Mesendoderm (in vitro differentiated cells): ENCODE measurements at regions not wholly inside any gene's neighbourhood (a gene's known extent, or its start where the extent isn't known, plus 50 kb on each side); places are given as distances from the start of the nearest gene placed in this dataset.

Experiments used
- DNase-seq: peaks from one replicate; pipeline ENCODE4 v3.0.0; 2013
- H2AK5ac ChIP-seq: 2 replicates; pipeline ENCODE4 v1.6.1; 2013; ENCODE audit warnings: low read length, inconsistent platforms
- H2BK120ac ChIP-seq: 2 replicates; pipeline ENCODE4 v1.6.1; 2013; ENCODE audit warnings: low read depth, mild to moderate bottlenecking, low read length, moderate library complexity, mixed read lengths
- H2BK15ac ChIP-seq: replicated peaks from 2 replicates; pipeline ENCODE4 v1.6.1; 2013; ENCODE audit warnings: low read depth, mild to moderate bottlenecking, moderate library complexity
- H2BK5ac ChIP-seq: 2 replicates; pipeline ENCODE4 v1.6.1; 2013; ENCODE audit warnings: low read length, inconsistent platforms
- H3K18ac ChIP-seq: 2 replicates; pipeline ENCODE4 v1.6.1; 2013; ENCODE audit warnings: mild to moderate bottlenecking, low read length, mixed read lengths
- H3K23ac ChIP-seq: one replicate; pipeline ENCODE4 v1.6.1; 2013; ENCODE audit warnings: low read length
- H3K27ac ChIP-seq: 2 replicates; pipeline ENCODE4 v1.5.1; 2013; ENCODE audit warnings: low read depth, mild to moderate bottlenecking, inconsistent platforms, low read length, moderate library complexity
- H3K27me3 ChIP-seq: 2 replicates; pipeline ENCODE4 v1.6.1; 2013; ENCODE audit warnings: low read length, control low read depth, mild to moderate bottlenecking, inconsistent platforms; ENCODE audit not compliant: insufficient read depth, poor library complexity
- H3K36me3 ChIP-seq: 2 replicates; pipeline ENCODE4 v1.6.1; 2013; ENCODE audit warnings: low read length, inconsistent platforms; ENCODE audit not compliant: control insufficient read depth, insufficient read depth
- H3K4ac ChIP-seq: one replicate; pipeline ENCODE4 v1.6.1; 2013; ENCODE audit warnings: low read depth, mild to moderate bottlenecking, low read length, moderate library complexity
- H3K4me1 ChIP-seq: 2 replicates; pipeline ENCODE4 v1.6.1; 2013; ENCODE audit warnings: low read depth, low read length, inconsistent platforms; ENCODE audit not compliant: control insufficient read depth
- H3K4me2 ChIP-seq: 2 replicates; pipeline ENCODE4 v1.6.1; 2013; ENCODE audit warnings: low read length
- H3K4me3 ChIP-seq: 2 replicates; pipeline ENCODE4 v1.5.1; 2013; ENCODE audit warnings: mild to moderate bottlenecking, low read length
- H3K56ac ChIP-seq: one replicate; pipeline ENCODE4 v1.6.1; 2013; ENCODE audit warnings: low read length
- H3K79me1 ChIP-seq: 2 replicates; pipeline ENCODE4 v1.6.1; 2013; ENCODE audit warnings: low read length, inconsistent platforms
- H3K79me2 ChIP-seq: 2 replicates; pipeline ENCODE4 v1.6.1; 2013; ENCODE audit warnings: mild to moderate bottlenecking, low read length; ENCODE audit not compliant: control insufficient read depth, insufficient read depth
- H3K9ac ChIP-seq: 2 replicates; pipeline ENCODE4 v1.6.1; 2013; ENCODE audit warnings: low read length, inconsistent platforms
- H4K5ac ChIP-seq: one replicate; pipeline ENCODE4 v1.6.1; 2013; ENCODE audit warnings: low read length
- H4K8ac ChIP-seq: one replicate; pipeline ENCODE4 v1.6.1; 2013; ENCODE audit warnings: low read depth, mild to moderate bottlenecking, control low read depth, low read length, moderate library complexity
- WGBS: extraction: QIAGEN DNeasy Blood & Tissue Kit; methylation state at CpG from one replicate; pipeline ENCODE4 v1.1.7; 2013; ENCODE audit warnings: low lambda C conversion rate, missing lambda C conversion rate; ENCODE audit not compliant: insufficient coverage; ENCODE audit errors: extremely low coverage; 5-methylcytosine and 5-hydroxymethylcytosine counted together

GRCh38 chr11:70872955-70873735, 379.2 kb downstream of the SHANK2 start:
- DNase-seq: peak; percentile 75
- Histone ChIP-seq H3K4me2 (no peak overlapping the region), H2BK120ac (no peak overlapping the region), H3K4ac (no peak overlapping the region), H3K27me3 (no peaks in the 10 kb centered on the region), H2BK5ac (no peak overlapping the region), H3K36me3 (no peaks in the 10 kb centered on the region), H3K23ac (no peak overlapping the region), H3K27ac (no peak overlapping the region), H3K79me2 (no peaks in the 10 kb centered on the region), H3K56ac (no peak overlapping the region), H3K4me3 (no peak overlapping the region), H3K79me1 (no peaks in the 10 kb centered on the region), H3K4me1 (no peaks in the 10 kb centered on the region), H4K5ac (no peak overlapping the region), H2BK15ac (no peak overlapping the region), H3K18ac (no peak overlapping the region), H3K9ac (no peak overlapping the region), H4K8ac (no peak overlapping the region), H2AK5ac (no peak overlapping the region)
- WGBS: no CpG with 5 or more reads among the region's 14 CpGs

DNA sequence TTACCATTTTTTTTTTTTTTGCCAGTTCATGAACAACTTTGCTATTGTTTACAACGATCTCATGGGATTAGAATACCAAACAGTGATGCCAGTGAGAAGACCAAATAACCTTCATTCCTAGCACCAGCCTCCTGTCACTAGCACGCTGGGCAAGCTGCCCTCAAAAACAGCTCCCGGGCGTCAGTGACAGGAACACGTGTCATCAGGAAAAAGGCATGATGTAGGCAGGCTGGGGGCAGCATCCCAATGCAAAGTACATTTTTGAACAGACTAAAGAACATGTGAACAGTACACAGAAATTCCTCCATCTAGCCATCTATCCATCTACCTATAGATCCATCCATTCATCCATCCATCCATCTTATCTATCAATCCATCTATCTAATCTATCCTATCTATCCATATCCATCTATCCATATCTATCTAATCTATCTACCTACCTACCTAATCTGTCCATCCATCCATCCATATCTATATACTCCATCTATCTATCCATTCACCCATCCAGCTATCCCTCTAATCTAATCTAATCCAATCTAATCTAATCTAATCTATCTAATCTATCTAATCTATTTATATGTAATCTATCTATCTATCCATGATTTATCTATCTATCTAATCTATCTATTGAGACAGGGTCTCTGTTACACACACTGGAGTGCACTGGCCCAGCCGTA, 378.5 kb downstream of the SHANK2 start:
- H2AK5ac ChIP-seq: no peak overlapping the region
- H3K23ac ChIP-seq: no peak overlapping the region
- H3K79me1 ChIP-seq: no peaks in the 10 kb centered on the region
- H3K27ac ChIP-seq: no peak overlapping the region
- no peaks in the 10 kb centered on the region for H3K4me1 ChIP-seq
- H2BK5ac ChIP-seq: no peak overlapping the region
- H2BK120ac ChIP-seq: no peak overlapping the region
- no peaks in the 10 kb centered on the region for H3K27me3 ChIP-seq
- H3K36me3 ChIP-seq: no peaks in the 10 kb centered on the region
- H4K5ac ChIP-seq: no peak overlapping the region
- H3K4me2 ChIP-seq: no peak overlapping the region
- H2BK15ac ChIP-seq: no peak overlapping the region
- no peaks in the 10 kb centered on the region for H3K79me2 ChIP-seq
- WGBS: no CpG with 5 or more reads among the region's 6 CpGs
- H3K56ac ChIP-seq: no peak overlapping the region
- no peak overlapping the region for H3K4me3 ChIP-seq
- DNase-seq: no peak
- H3K9ac ChIP-seq: no peak overlapping the region
- no peak overlapping the region for H4K8ac ChIP-seq
- H3K18ac ChIP-seq: no peak overlapping the region
- H3K4ac ChIP-seq: no peak overlapping the region

DNA sequence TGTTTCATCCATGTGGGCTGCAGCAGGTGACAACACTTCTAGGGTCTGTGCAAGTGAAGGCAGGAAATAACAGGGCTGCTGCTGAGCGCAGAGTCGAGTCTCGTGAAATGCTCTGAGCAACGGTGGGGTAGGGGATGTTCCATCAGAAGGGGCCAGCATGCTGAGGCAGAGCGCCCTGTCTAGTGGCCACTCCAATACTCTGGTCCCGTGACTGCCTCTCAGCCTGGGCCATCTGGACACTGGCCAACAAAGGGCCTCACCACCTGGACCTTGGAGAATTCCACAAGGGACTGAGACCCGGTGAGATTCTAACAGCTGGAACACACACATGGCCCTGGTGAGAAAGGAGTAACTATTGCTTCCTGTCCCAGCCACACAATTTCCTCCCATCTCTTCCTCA, 375.7 kb downstream of the SHANK2 start:
- H3K56ac ChIP-seq: no peak overlapping the region
- no peak overlapping the region for H3K23ac ChIP-seq
- no peak overlapping the region for H4K8ac ChIP-seq
- H3K4ac ChIP-seq: no peak overlapping the region
- H3K36me3 ChIP-seq: no peaks in the 10 kb centered on the region
- H3K4me3 ChIP-seq: no peak overlapping the region
- no peaks in the 10 kb centered on the region for H3K79me2 ChIP-seq
- no peak overlapping the region for H3K9ac ChIP-seq
- H3K4me2 ChIP-seq: no peak overlapping the region
- no peaks in the 10 kb centered on the region for H3K27me3 ChIP-seq
- H3K79me1 ChIP-seq: no peaks in the 10 kb centered on the region
- H3K18ac ChIP-seq: no peak overlapping the region
- no peak overlapping the region for H3K27ac ChIP-seq
- whole genome bisulfite sequencing: no CpG with 5 or more reads among the region's 7 CpGs
- H2BK5ac ChIP-seq: no peak overlapping the region
- no peak for DNase-seq
- H2BK120ac ChIP-seq: no peak overlapping the region
- no peak overlapping the region for H2AK5ac ChIP-seq
- no peak overlapping the region for H2BK15ac ChIP-seq
- no peak overlapping the region for H4K5ac ChIP-seq
- H3K4me1 ChIP-seq: no peaks in the 10 kb centered on the region

GRCh38 chr11:70877151-70877550, 375.2 kb downstream of the SHANK2 start:
- H3K27me3 ChIP-seq: no peaks in the 10 kb centered on the region
- DNase-seq: no peak
- H3K23ac ChIP-seq: no peak overlapping the region
- no peak overlapping the region for H2BK5ac ChIP-seq
- H3K4me2 ChIP-seq: no peak overlapping the region
- H3K56ac ChIP-seq: no peak overlapping the region
- no peak overlapping the region for H3K4me3 ChIP-seq
- H3K27ac ChIP-seq: no peak overlapping the region
- no peaks in the 10 kb centered on the region for H3K4me1 ChIP-seq
- WGBS: no CpG with 5 or more reads among the region's 12 CpGs
- no peak overlapping the region for H4K5ac ChIP-seq
- no peaks in the 10 kb centered on the region for H3K79me1 ChIP-seq
- no peaks in the 10 kb centered on the region for H3K36me3 ChIP-seq
- H3K9ac ChIP-seq: no peak overlapping the region
- H2AK5ac ChIP-seq: no peak overlapping the region
- H3K4ac ChIP-seq: no peak overlapping the region
- H3K18ac ChIP-seq: no peak overlapping the region
- no peak overlapping the region for H2BK120ac ChIP-seq
- H4K8ac ChIP-seq: no peak overlapping the region
- no peak overlapping the region for H2BK15ac ChIP-seq
- H3K79me2 ChIP-seq: no peaks in the 10 kb centered on the region

- Histone ChIP-seq H4K8ac (no peak overlapping the region), H2BK5ac (no peak overlapping the region), H3K79me2 (no peaks in the 10 kb centered on the region), H3K4me2 (no peak overlapping the region), H3K18ac (no peak overlapping the region), H3K23ac (no peak overlapping the region), H3K4me3 (no peak overlapping the region), H3K56ac (no peak overlapping the region), H3K4ac (no peak overlapping the region), H2BK15ac (no peak overlapping the region), H2BK120ac (no peak overlapping the region), H2AK5ac (no peak overlapping the region), H3K27ac (no peak overlapping the region), H4K5ac (no peak overlapping the region), H3K9ac (no peak overlapping the region), H3K79me1 (no peaks in the 10 kb centered on the region), H3K4me1 (no peaks in the 10 kb centered on the region), H3K27me3 (no peaks in the 10 kb centered on the region), H3K36me3 (no peaks in the 10 kb centered on the region)
- no peak for DNase-seq
- no CpG with 5 or more reads among the region's 7 CpGs for WGBS
Measured at GRCh38 chr11:70878366-70878765, 374.0 kb downstream of the SHANK2 start.
